T-helper 1 cell (primary cell): ENCODE measurements at regions not wholly inside any gene's neighbourhood (a gene's known extent, or its start where the extent isn't known, plus 50 kb on each side); places are given as distances from the start of the nearest gene placed in this dataset.
"Not testable (repeated sequence)": the region's sequence is repeated elsewhere in the genome, so short reads cannot be mapped to it uniquely, and the experiment has no call there.

Experiments
- DNase-seq, 5 donors: peaks; one replicate each; pipeline ENCODE4 v3.0.0-alpha.2; 2012 to 2020

DNA sequence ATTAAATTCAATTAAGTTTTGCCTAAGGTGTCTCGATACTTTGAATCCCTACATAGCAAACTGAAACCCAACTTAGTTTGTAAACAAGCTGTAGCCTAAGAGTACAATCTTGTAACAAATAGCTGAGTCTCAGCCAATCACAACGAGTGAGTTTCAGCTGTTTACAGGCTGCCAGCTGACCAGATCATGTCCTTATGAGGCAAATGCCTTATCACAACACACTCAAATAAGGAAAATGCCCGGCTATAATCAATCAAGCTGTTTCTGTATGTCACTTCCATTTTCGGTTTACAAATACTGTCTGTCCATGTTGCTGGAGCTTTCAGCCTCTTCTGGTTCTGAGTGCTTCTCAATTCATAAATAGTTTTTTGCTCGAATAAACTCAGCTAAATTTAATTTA, 943.8 kb downstream of the SLC16A7 start:
- no peak for DNase-seq

DNA sequence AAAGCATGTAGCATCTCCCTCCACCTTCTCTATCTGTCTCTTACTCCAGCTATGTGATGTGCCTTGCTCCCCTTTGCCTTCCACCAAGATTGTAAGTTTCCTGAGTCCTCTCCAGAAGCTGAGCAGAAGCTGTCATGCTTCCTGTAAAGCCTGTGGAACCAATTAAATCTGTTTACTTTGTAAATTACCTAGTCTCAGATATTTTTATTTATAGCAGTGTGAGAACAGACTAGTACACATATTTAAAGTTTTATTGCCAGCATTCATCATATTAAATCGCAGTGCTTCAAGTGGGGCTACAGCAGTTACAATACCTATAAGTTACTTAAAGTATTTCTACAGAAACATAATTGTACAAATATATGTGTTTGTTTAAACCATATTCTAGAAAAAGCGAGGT, 973.1 kb downstream of the SLC16A7 start:
- no peak for DNase-seq

DNA sequence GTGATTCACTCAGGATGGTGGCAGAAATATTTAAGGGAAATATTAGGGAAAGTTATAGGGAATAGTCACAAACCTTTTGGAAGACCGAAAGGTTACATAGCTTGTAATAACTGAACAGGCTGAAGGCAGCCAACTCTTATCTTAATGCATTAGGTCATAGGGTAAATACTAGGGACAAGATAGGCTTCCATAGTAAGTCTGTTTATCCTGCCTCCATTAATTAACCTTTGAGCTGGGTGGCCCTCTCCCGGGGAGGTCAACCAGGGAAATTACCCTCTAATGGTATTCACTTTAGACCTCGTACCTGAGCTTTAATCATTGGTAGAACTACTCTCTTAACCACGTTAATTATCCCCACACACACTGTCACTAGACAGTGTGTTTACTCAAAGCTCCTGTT, 981.8 kb downstream of the SLC16A7 start:
- DNase-seq: no peak

DNA sequence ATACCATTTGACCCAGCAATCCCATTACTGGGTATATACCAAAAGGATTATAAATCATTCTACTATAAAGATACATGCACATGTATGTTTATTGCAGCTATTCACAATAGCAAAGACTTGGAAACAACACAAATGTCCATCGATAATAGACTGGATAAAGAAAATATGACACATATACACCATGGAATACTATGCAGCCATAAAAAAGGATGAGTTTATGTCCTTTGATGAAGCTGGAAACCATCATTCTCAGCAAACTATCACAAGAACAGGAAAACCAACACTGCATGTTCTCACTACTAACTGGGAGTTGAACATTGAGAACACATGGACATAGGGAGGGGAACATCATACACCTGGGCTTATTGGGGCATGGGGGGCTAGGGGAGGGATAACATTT, 991.8 kb downstream of the SLC16A7 start:
- DNase-seq: not testable (repeated sequence)

DNA sequence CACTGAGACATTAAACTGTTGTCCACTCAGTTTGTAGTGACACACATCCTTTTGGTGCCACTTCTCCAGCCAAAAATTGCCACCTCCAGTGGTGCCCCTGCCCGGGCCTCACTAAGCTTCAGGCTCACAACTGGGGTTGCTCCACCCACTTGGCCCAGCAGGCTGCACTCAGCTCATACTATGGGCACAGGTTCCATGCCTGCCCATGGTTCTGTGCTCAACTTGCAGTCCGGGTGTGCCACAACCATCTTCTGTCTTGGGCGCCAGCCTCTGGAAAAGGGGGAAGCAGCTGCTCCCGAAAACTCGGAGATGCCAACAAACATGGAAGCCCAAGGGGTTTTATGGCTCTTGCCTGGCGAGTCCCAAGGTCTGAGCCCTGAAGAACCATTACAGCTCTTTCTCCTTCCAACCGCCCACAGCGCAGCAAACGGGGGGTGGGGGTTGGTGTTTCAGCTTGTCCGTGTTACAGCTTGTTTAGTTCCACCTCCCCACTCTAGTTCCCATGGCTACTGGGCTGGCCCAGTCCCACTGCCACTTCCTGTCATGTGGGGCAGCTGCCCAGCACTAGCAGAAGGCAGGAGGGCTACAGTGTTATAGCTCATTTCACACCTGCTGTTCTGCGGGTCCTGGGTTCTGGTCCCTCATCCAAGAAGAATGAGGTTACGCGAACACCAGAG, 998.3 kb downstream of the SLC16A7 start:
- DNase-seq: no peak

DNA sequence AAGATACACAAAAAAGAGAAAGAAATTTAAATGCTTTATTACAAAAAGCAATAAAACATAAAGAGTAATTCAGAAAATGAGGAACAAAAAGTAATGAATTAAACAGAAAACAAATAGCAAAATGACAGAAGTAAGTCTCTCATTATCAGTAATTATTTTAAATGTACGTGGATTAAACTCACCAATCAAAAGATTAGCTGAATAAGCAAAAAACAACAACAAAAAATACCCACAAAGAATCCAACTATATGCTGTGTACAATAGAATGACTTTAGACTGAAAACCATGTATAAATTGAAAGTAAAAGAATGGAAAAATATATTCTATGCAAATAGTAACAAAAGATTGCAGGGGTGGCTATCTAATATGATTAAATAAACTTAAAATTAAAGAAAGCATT, 1006.8 kb downstream of the SLC16A7 start:
- no peak for DNase-seq

DNA sequence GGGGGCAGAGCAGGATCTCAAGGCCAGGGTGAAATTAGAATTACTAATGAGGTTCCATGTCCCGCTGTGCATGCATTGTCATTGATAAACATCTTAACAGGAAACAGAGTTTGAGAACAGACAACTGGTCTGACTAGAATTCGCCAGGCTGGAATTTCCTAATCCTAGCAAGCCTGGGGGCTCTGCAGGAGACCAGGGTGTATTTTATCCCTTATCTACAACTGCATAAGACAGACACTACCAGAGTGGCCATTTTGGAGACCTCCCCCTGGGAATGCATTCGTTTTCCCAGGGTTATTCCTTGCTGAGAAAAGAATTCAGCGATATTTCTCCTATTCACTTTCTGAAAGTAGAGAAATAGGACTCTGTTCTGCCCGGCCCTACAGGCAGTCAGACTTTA, 1007.6 kb downstream of the SLC16A7 start:
- not testable (repeated sequence) for DNase-seq

DNA sequence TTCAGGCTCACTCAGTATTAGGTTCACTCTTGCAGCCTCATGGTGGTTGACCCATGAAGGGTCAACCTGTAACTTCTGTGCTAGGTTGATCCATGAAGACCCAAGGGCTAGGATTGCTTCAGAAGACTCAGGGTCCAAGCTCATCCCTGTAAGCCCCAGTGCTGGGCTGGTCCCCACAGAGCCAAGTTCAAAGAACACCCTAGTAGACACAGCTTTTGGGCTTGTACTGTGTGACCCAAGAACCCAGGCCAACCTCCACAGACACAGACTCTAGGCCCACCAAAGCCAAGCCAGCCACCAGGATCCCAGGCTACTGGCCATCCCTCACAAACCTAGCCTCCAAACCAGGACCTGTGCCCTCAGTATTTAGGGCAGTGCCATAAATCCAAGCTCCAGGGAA, 1020.6 kb downstream of the SLC16A7 start:
- DNase-seq: no peak

DNA sequence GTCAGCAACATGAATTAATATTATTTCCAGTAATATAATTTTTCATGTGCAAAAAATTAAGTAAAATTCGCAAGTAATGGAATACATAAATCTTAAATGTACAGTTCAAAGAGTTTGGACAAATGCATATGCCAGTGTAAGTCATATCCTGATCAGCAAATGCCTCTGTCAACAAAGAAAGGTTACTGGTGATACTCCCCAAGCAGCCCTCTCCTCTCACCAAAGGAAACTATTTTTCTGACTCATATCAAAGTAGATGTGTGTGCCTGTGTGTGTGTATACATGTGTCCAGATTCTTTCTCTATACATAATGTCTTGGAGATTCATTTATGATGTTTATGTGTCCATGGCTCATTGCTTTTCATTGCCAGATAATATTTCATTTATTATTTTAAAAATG, 1035.0 kb downstream of the SLC16A7 start:
- no peak for DNase-seq

DNA sequence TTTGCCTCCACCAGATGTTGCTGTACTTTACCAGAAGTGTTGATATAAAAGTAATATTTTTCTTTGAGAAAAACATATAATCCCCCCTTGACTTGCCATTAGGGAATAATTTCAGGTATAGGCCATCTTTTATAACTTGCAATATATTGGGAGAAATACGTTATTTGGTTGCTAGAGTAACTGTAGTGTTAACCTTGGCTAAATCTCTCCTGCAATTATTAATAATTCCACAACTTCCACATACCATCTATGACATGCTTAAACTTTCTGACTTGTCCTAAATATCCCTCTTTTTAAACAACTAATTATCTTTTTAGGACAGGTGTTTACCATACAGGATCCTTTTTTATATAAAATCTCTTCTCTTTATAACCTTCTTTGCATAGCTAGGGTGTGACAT, 1048.2 kb downstream of the SLC16A7 start:
- no peak for DNase-seq

DNA sequence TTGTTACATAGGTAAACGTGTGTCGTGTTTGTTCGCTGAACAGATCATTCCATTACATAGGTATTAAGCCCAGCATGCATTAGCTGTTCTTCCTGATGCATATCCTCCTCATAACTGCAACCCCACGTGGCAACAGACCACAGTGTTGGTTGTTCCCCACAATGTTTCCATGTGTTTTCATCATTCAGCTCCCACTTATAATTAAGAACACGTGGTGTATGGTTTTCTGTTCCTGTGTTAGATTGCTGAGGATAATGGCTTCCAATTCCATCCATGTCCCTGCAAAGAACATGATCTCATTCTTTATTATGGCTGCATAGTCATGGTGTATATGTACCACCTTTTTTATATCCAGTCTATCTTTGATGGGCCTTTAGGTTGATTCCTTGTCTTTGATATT, 1071.1 kb downstream of the SLC16A7 start:
- no peak for DNase-seq

DNA sequence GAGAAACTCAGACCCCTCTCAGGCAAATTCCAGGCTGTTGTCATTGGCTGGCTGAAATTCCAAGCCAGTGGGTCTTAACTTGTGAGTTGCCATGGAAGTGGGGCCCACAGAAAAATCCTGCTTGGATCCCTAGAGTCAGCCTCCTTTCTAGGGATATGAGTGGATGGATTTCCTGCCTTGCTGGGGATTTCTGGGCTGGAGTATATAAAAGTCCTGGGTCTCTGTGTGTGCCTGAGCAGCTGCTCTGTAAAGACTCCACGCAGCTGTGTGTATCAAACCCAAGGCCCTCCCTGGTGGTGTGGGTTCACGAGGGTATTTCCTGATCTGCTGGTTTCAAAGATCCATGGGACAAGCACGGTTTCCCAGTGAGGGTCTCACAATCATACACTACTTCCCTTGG, 1077.1 kb downstream of the SLC16A7 start:
- DNase-seq: no peak

DNA sequence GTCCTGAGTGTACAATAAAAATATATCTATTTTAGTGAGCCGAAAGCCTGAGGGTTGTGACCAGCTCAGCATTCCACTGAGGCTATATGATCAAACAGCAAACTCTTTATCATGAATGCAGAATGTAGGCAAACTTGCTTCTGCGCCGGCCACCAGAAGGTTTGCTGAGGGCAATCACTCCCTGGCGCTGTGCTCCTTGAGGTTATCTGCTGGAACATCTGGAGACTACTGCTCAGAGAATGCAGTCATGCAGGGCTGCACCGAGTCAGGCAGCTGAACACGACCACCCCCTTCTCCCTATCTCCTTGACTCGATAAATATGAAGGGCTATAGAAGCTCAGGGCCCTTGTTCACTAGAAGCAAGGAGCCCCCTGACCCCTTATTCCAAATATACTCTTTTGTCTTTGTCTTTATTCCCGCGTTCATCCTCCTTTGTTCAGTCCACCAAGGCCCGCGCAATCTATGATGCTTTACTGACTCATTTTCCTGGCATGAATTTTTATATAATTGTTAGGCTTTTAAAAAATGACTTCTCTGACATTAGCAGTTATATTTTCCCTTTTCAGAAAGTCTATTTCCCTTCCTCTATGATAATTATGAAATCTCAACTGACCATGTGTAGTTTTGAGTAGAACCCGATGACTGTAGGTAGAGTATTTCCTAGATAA, 1089.3 kb downstream of the SLC16A7 start:
- DNase-seq: no peak

DNA sequence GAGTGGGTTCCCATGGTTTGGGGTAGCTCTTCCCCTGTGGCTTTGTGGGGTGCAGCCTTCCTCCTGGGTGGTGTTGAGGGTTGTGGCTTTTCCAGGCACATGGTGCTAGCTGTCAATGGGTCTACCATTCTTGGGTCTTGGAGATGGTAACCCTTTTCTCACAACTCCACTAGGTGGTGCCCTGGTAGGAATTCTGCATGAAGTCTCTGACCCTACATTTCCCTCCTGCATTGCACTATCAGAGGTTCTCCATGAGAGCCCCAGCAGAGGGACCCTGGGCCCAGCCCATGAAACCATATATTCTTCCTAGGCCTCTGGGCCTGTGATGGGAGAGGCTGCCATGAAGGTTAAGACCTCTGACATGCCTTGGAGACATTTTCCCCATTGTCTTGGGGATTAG, 1093.3 kb downstream of the SLC16A7 start:
- DNase-seq: no peak

DNA sequence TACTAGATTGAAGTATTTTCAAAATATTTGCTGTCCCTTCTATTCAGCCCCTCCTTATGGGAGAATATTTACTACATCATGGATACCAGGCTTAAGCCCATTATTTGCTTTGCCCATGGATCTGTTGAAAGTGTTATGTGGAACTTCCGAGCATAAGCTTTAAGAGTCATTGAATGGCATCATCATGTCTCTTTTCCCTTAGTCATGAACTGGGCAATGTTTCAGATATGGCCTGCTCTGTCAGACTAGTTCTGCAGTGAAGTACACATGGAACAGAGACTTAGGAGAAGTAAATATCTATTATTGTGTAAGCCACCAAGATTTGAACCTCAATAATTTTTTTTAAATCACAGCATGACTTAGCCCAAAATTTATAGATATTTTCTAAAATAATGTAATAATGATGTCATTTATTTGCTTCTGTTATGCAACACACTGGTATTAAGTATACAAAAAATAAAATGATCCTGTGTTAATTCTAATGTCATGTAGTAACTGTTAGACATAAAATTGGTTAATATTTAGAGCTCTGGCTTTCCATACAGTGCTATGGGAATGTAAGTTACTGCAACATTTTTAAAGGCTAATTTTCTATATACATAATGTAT, 1097.3 kb downstream of the SLC16A7 start:
- DNase-seq: no peak

DNA sequence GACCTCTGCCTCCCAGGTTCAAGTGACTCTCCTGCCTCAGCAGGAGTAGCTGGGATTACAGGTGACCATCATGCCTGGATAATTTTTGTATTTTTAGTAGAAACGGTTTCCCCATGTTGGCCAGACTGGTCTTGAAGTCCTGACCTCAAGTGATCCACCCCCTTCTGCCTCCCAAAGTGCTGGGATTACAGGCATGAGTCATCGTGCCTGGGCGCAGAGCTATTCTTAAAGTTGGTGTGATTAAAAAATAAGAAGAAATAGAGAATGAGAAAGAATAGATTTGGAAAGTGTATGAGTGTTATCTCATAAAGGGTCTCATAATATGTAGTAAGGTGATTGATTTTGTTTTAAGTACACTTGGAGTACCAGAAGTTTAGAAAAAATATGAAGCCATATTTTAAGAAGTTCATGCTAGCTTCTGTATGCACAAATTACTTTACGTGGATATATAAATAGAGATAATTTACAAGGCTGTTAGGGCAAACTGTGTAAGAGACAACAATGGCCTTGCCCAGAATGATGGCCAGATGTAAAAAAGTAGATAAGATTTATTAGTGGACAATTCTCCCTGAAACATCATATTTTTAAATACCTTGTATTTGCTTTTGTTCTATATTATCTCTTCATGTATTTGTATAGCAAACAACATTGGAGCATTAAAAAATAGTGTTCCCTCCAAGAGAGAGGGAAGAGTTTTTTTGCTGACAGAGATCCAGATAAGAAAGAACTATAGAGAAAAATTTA, 1108.5 kb downstream of the SLC16A7 start:
- no peak for DNase-seq

DNA sequence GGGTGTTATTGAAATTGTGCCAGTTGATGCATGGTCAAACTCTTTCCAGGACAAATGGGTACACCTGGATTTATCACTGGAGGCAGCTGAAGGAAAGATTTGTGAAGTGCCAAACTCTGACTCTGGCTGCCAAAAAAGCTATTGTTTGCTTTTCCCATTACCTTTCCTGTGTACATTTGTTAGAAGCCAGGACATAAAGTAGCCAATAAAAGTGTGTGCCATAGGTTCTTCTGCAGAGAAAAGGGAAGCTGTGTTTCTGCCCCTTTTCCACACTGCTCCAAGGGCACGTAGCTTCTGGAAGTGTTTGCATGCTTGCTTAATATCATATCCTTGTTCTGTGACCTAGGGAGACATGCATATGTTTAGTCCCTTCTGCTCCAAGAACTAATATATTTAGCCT, 1114.4 kb downstream of the SLC16A7 start:
- DNase-seq: no peak

DNA sequence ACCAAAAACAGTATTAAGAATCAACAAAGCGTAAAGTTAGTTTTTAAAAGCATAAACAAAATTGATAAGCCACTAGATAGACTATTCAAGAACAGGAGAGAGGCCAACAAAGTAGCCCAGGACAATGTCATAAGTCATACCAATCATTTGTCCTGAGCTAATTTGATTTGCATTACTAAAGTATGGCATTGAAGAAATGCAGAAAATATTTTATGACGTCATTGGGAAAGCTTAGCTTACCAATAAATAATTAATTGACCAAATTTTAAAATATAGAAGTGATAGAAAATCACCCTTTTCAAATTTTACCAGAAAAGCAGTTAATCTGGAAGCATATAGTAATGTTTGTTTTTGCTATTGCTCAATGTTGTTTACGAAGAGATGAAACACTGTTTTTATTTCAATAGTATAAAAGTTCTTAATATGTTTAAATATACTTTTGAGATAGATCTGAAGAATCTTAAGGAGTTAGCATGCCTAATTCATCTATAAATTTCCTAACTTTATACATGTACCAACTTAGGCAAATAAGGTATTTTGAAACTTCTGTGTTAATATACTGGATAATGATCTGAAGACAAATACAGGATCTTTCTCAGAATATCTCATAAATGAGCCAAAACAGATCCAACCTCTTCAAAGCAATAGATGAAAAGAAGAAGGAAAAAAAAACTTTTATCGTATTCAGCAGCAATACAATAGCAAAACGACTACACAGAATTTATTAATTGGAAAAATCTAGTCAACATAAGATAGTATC, 1118.5 kb downstream of the SLC16A7 start:
- DNase-seq: no peak

DNA sequence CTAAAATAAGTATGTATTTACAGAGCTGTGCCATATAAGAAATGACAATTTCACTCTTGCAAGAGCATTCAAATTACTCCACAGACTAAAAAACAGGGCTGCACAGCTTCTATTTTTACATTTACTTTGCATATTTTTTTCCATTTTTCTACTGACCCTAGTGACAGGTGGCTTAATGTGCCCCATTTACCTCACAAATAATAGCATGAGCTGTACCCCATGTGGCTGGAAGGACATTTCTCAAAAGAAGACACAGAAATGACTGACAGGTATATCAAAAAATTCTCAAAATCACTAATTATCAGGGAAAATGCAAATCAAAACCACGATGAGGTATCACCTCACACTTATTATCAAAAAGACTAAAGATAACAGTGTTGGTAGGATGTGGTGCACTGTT, 1128.6 kb downstream of the SLC16A7 start:
- no peak for DNase-seq

DNA sequence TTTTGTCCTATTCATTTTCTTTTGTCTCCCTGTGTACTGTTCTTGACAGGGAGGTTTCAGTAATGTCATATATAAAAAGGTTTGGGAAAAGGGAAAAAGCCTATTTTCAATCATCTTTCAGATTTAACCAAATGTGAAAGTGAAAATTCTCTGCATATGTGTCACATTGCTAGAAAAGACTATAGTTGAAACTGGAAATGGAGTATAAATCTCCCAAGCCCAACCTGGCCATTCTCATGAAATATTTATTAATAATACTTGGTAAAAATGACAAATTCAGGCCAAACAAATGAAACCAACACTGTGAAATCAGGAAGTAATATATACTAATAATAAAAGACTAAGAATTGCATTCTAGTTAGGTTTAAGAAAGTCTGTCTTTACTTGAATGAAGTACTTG, 1129.2 kb downstream of the SLC16A7 start:
- DNase-seq: no peak

DNA sequence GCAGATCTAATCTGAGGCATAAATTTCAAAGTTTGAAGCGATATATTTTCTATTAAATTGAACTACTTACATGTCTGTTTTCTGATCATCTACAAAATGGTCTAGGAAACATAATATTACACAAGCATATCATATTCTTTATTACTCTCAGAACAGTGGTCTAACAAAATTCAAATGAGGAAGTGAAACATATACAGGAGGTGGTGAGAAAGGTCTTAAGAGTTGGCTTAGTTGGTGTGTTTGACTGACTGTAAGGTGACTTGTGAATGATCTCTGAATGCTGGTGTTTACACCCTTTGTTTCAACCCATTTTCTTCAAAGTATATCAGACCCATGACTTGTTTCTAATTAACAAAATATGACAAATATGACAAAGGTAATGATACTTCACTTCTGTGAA, 1156.8 kb downstream of the SLC16A7 start:
- no peak for DNase-seq

DNA sequence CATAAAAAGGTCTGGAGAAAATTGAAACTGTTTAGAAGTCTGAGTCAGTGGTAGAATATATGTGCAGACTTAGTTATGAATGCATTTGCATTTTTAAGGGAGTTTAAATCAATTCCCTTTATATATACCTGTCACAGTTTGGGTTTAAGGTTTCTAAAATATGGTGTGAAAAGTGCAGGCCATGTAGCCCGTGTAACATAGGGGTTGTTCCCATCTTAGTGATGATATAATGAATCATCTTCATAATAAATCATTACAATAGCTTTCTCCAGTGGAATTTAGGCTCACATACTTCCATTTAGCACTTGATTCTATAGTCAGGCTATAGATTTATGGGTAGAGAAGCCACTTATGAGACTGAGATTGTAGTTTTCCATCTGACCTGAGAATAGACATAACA, 1162.4 kb downstream of the SLC16A7 start:
- no peak for DNase-seq

DNA sequence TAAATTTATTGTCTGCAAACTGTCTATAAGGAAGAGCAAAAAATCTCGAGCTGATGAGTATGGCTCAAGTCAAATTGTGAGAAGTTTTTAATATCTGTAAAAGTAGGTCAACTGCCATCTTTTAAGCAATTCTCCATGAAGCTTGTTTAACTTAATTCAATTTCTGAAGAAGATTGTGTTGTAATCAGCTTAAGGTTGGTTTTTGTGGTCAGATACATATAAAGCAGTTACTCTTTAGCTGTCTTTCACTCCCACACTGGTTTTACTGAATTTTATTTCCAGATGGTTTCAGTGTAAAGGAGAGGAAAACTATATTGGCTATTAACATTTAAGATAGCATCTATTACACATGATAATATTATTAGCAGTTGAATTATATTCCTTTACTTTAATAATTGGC, 1165.1 kb downstream of the SLC16A7 start:
- no peak for DNase-seq
